ENCODE measurements at regions not wholly inside any gene's neighbourhood (a gene's known extent, or its start where the extent isn't known, plus 50 kb on each side); places are given as distances from the start of the nearest gene placed in this dataset.
A peak's percentile ranks its signal among the peaks of the same experiment; 100 is the strongest.

- peak; percentile 87 for TF ChIP-seq CTCF (IDR thresholded peaks at IDR 0.05; ENCODE audit: low read depth, low read length)
- peak; percentile 84 to 87 for DNase-seq (ENCODE audit: low read depth in 2 of 2)
- no peak overlapping the region for H3K4me3 ChIP-seq (replicated peaks in 1 of 2; ENCODE audit: low read depth in 2 of 2, low read length in 2 of 2)
Observed at GRCh38 chr3:132253262-132253878, 63.8 kb upstream of the ACP3 start.

GRCh38 chr3:132254076-132254755, 63.0 kb upstream of the ACP3 start:
- no peak for TF ChIP-seq CTCF (IDR thresholded peaks at IDR 0.05; ENCODE audit: low read depth, low read length)
- H3K4me3 ChIP-seq (replicated peaks in 1 of 2; ENCODE audit: low read depth in 2 of 2, low read length in 2 of 2) = no peak overlapping the region
- DNase-seq (ENCODE audit: low read depth in 2 of 2) = peak in 1 of 2 donors; percentile 50

- no peak overlapping the region for H3K4me3 ChIP-seq (replicated peaks in 1 of 2; ENCODE audit: low read depth in 2 of 2, low read length in 2 of 2)
- DNase-seq (ENCODE audit: low read depth in 2 of 2) = peak; percentile 74 to 98
- TF ChIP-seq CTCF (IDR thresholded peaks at IDR 0.05; ENCODE audit: low read depth, low read length) = no peak
Observed at GRCh38 chr3:132255041-132255745, 62.0 kb upstream of the ACP3 start.

- peak; percentile 55 for TF ChIP-seq CTCF (IDR thresholded peaks at IDR 0.05; ENCODE audit: low read depth, low read length)
- H3K4me3 ChIP-seq (replicated peaks in 1 of 2; ENCODE audit: low read depth in 2 of 2, low read length in 2 of 2) = no peak overlapping the region
- peak; percentile 79 to 84 for DNase-seq (ENCODE audit: low read depth in 2 of 2)
Observed at GRCh38 chr3:132256989-132257388, 60.2 kb upstream of the ACP3 start.

GRCh38 chr3:132261506-132261905, 55.7 kb upstream of the ACP3 start:
- no peak for DNase-seq (ENCODE audit: low read depth in 2 of 2)
- H3K4me3 ChIP-seq (replicated peaks in 1 of 2; ENCODE audit: low read depth in 2 of 2, low read length in 2 of 2) = no peak overlapping the region
- TF ChIP-seq CTCF (IDR thresholded peaks at IDR 0.05; ENCODE audit: low read depth, low read length) = no peak

GRCh38 chr3:132262305-132262704, 54.9 kb upstream of the ACP3 start:
- no peak overlapping the region for H3K4me3 ChIP-seq (replicated peaks in 1 of 2; ENCODE audit: low read depth in 2 of 2, low read length in 2 of 2)
- DNase-seq (ENCODE audit: low read depth in 2 of 2) = no peak
- no peak for TF ChIP-seq CTCF (IDR thresholded peaks at IDR 0.05; ENCODE audit: low read depth, low read length)

Data from cardiac fibroblast (primary cell).